ENCODE measurements at regions not wholly inside any gene's neighbourhood (a gene's known extent, or its start where the extent isn't known, plus 50 kb on each side); places are given as distances from the start of the nearest gene placed in this dataset.

DNA sequence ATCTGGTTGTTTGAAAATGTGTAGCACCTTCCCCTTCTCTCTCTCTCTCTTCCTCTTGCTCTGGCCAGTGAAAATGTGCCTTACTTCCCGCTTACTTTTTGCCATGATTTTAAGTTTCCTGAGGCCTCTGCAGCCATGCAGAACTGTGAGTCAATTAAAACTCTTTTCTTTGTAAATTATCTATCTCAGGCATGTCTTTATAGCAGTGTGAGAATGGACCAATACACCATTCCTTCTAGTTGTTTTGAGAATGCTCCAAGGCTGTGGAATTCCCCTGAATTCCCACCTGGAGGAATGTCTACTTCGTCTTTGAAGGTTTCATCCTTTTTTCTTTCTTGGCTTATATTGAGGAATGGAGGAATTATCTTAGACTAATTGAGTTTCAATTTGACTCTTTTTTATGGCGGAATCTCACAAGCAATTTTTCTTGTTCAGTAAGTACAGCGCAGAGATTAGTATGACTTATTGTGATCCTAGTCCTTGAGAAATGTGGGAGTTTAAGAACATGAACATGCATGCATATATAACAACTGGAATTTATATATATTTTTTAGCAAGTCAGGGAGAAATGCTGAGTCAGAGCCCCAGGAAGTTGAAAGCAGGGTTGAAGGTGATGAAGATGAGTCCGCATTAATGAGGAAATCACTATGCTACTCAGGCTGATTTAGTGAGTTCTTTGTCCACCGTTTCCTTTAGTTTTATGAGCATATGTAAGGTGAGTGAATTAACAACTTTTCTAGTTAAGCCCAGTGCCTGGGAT is 488.1 kb upstream of the ADAMTS16 start:
- Histone ChIP-seq H3K27me3 (replicated peaks; ENCODE audit: control insufficient read depth, insufficient read depth, low read length) (peaks cover 8% of the 10 kb centered on the region), H3K9me3 (ENCODE audit: control insufficient read depth, low read length) (no peaks in the 10 kb centered on the region), H3K9ac (ENCODE audit: low read length) (no peak overlapping the region), H3K36me3 (ENCODE audit: control insufficient read depth, insufficient read depth, low read length, severe bottlenecking) (no peaks in the 10 kb centered on the region), H3K4me1 (ENCODE audit: control insufficient read depth, insufficient read depth, low read length) (no peaks in the 10 kb centered on the region), H3K4me3 (ENCODE audit: low read length) (no peak overlapping the region)
- no peak for DNase-seq (ENCODE audit: low read depth)

DNA sequence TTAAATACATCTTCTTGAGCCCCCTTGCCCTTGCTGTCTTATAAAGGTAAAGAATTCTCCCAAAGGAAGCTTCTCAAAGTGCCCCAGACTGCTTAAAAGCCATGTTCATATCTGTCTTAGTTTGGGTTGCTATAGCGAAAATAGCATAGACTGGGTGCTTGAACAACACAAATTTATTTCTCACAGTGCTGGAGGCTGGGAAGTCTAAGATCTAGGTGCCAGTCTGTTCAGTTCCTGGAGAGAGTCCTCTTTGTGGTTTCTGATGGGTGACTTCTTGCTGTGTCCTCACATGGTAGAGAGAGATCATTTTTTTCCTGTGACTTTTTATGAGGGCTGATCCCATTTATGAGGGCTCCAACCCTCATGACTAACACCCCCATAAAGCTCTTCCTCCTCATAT is 486.7 kb upstream of the ADAMTS16 start:
- Histone ChIP-seq H3K9ac (ENCODE audit: low read length) (no peak overlapping the region), H3K4me3 (ENCODE audit: low read length) (no peak overlapping the region), H3K4me1 (ENCODE audit: control insufficient read depth, insufficient read depth, low read length) (no peaks in the 10 kb centered on the region), H3K36me3 (ENCODE audit: control insufficient read depth, insufficient read depth, low read length, severe bottlenecking) (no peaks in the 10 kb centered on the region), H3K9me3 (ENCODE audit: control insufficient read depth, low read length) (no peaks in the 10 kb centered on the region), H3K27me3 (replicated peaks; ENCODE audit: control insufficient read depth, insufficient read depth, low read length) (peaks cover 8% of the 10 kb centered on the region)
- no peak for DNase-seq (ENCODE audit: low read depth)

DNA sequence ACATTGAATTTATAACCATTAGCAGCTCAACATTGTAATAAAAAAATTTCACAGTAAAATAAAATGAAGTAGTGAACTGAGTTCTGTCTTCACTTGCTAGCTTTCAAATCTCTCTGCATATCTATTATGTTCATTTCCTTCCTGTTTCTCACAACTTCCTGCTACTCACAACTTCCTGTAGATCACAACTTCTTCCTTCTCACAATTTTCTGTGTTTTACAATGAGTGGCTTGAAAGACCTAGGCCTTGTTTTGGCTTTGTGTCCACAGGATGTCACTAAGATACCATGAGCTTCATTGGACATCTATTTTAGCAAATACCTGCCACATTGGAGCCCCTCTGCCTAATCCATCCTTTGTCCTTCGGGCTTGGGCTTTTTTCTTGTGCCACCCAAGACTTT is 480.3 kb upstream of the ADAMTS16 start:
- Histone ChIP-seq H3K36me3 (ENCODE audit: control insufficient read depth, insufficient read depth, low read length, severe bottlenecking) (no peaks in the 10 kb centered on the region), H3K4me3 (ENCODE audit: low read length) (no peak overlapping the region), H3K9me3 (ENCODE audit: control insufficient read depth, low read length) (no peaks in the 10 kb centered on the region), H3K4me1 (ENCODE audit: control insufficient read depth, insufficient read depth, low read length) (no peaks in the 10 kb centered on the region), H3K27me3 (replicated peaks; ENCODE audit: control insufficient read depth, insufficient read depth, low read length) (no peaks in the 10 kb centered on the region), H3K9ac (ENCODE audit: low read length) (no peak overlapping the region)
- DNase-seq (ENCODE audit: low read depth): no peak

DNA sequence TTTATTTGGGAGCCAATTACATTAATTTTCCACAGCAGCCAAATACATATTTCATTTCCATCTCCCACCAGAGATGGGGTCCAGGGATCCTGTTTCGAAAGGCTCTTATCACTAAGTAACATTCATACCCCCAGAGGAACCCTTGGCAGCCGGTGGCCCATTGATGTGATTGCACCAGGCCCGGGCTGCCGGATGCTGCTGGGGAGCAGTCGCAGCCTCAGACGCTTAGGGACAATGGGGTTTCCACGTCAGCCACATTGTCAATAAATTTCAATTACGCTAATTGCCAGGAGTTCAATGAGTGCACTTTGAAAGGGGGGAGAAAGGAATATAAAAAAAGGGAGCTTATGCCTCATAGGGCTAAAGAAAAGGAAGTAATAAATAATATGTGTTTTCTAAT is 478.8 kb upstream of the ADAMTS16 start:
- H3K4me1 ChIP-seq (ENCODE audit: control insufficient read depth, insufficient read depth, low read length): no peaks in the 10 kb centered on the region
- no peak overlapping the region for H3K9ac ChIP-seq (ENCODE audit: low read length)
- DNase-seq (ENCODE audit: low read depth): no peak

DNA sequence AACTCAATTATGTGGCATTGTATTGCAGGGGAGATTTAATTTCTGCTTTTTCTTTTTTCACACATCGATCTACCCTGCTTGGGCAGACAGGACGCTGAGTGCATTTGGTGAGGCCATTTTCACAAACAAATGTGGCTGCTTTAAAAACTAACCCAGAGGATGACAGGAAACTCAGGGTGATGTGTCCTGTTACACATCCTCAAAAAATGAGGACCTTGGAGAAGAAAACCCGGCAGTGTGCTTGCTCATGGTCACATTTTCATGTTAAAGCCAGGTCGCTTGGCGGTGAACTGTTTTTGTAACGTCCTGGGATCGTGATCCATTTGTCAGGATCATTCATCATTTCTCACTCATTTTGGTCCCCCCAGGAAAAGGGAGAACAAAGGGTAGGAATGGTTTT is 478.3 kb upstream of the ADAMTS16 start:
- Histone ChIP-seq H3K4me3 (ENCODE audit: low read length) (no peak overlapping the region), H3K36me3 (ENCODE audit: control insufficient read depth, insufficient read depth, low read length, severe bottlenecking) (no peaks in the 10 kb centered on the region), H3K9me3 (ENCODE audit: control insufficient read depth, low read length) (no peaks in the 10 kb centered on the region), H3K9ac (ENCODE audit: low read length) (no peak overlapping the region), H3K4me1 (ENCODE audit: control insufficient read depth, insufficient read depth, low read length) (no peaks in the 10 kb centered on the region), H3K27me3 (replicated peaks; ENCODE audit: control insufficient read depth, insufficient read depth, low read length) (no peaks in the 10 kb centered on the region)
- no peak for DNase-seq (ENCODE audit: low read depth)

More for the DNA sequence above, 478.8 kb upstream of the ADAMTS16 start:
- H3K27me3 ChIP-seq (replicated peaks; ENCODE audit: control insufficient read depth, insufficient read depth, low read length): no peaks in the 10 kb centered on the region
- H3K4me3 ChIP-seq (ENCODE audit: low read length): no peak overlapping the region
- no peaks in the 10 kb centered on the region for H3K9me3 ChIP-seq (ENCODE audit: control insufficient read depth, low read length)
- no peaks in the 10 kb centered on the region for H3K36me3 ChIP-seq (ENCODE audit: control insufficient read depth, insufficient read depth, low read length, severe bottlenecking)

DNA sequence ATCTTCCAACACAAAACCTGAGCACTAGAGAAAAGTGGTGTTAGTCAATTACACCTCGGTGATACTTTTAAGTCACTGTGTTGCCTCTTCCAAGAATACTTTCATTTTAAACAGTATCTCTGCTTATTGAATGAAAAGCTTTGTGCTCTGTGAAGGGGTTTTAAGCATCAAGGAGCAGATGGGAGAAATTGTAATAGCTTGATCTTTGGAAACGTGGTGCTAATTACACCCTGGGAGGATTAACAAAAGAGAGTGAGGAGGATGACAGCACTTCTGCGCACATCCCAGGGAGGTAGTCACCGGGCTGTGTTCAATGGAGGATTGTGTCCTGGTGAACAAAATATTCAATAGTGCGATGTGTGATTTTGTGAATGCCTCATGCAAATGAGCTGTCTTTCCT is 477.4 kb upstream of the ADAMTS16 start:
- Histone ChIP-seq H3K9me3 (ENCODE audit: control insufficient read depth, low read length) (no peaks in the 10 kb centered on the region), H3K4me3 (ENCODE audit: low read length) (no peak overlapping the region), H3K9ac (ENCODE audit: low read length) (no peak overlapping the region), H3K36me3 (ENCODE audit: control insufficient read depth, insufficient read depth, low read length, severe bottlenecking) (no peaks in the 10 kb centered on the region), H3K4me1 (ENCODE audit: control insufficient read depth, insufficient read depth, low read length) (no peaks in the 10 kb centered on the region), H3K27me3 (replicated peaks; ENCODE audit: control insufficient read depth, insufficient read depth, low read length) (no peaks in the 10 kb centered on the region)
- no peak for DNase-seq (ENCODE audit: low read depth)

DNA sequence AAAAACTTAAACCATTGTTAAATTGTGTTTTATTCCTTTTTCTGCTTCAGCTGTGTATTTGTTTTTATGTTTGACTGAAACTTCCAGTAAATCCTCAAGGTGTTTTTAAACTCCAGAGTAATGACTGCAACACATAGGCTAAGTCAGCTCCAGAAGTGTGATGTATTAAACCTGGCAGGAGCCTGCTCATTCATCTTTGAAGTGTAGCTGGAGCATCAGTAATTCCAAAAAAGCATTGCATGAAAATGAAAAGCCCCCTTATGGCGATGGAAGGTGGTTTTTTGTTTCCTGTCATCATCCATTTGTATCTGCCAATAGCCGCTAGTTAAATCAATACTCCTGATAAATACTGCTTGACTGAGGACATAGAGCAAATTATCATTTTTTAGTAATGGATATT is 474.2 kb upstream of the ADAMTS16 start:
- Histone ChIP-seq H3K4me3 (ENCODE audit: low read length) (no peak overlapping the region), H3K4me1 (ENCODE audit: control insufficient read depth, insufficient read depth, low read length) (peaks cover 6% of the 10 kb centered on the region), H3K36me3 (ENCODE audit: control insufficient read depth, insufficient read depth, low read length, severe bottlenecking) (no peaks in the 10 kb centered on the region), H3K9me3 (ENCODE audit: control insufficient read depth, low read length) (no peaks in the 10 kb centered on the region), H3K9ac (ENCODE audit: low read length) (no peak overlapping the region), H3K27me3 (replicated peaks; ENCODE audit: control insufficient read depth, insufficient read depth, low read length) (no peaks in the 10 kb centered on the region)
- DNase-seq (ENCODE audit: low read depth): no peak

DNA sequence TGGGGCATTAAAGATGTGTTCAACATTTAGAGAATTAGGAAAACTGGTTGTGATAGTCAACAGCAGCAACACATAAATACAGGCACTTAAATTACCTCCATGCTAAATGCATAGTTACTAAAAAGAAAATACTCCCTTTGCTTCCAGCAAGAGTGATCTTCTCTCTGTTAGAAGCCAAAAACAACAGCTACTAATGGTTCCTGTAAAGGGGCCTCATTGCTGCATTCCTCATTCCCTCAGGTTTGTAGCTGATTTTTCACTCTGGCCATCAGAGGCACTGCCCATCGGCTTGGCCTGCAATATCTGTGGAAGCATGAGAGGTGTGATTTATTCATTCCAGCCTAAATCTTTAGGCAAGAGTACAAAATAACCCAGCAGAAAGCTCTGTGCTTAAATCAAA is 466.0 kb upstream of the ADAMTS16 start:
- Histone ChIP-seq H3K36me3 (ENCODE audit: control insufficient read depth, insufficient read depth, low read length, severe bottlenecking) (no peaks in the 10 kb centered on the region), H3K27me3 (replicated peaks; ENCODE audit: control insufficient read depth, insufficient read depth, low read length) (no peaks in the 10 kb centered on the region), H3K4me3 (ENCODE audit: low read length) (no peak overlapping the region), H3K9me3 (ENCODE audit: control insufficient read depth, low read length) (no peaks in the 10 kb centered on the region), H3K9ac (ENCODE audit: low read length) (no peak overlapping the region), H3K4me1 (ENCODE audit: control insufficient read depth, insufficient read depth, low read length) (no peaks in the 10 kb centered on the region)
- no peak for DNase-seq (ENCODE audit: low read depth)

DNA sequence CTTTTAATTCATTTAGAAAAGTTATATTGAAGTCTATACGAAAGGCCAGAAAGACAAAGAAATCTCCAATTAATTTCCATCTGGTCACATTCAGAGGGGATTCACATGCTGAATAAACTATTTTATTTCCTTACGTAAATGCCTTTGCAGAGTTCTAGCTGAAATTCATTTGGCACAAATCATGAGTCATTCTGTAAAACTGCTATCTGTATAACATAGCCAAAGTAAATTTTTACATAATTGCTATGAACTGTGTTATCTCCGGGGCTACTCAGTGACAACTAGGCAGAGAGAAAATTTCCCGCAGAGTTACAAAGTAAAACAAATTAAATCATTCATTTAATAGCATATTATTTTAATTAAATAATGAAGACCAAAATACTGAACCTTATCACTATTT is 463.2 kb upstream of the ADAMTS16 start:
- no peak overlapping the region for H3K4me3 ChIP-seq (ENCODE audit: low read length)
- DNase-seq (ENCODE audit: low read depth): no peak
- H3K4me1 ChIP-seq (ENCODE audit: control insufficient read depth, insufficient read depth, low read length): no peaks in the 10 kb centered on the region
- H3K9me3 ChIP-seq (ENCODE audit: control insufficient read depth, low read length): peaks cover 9% of the 10 kb centered on the region
- H3K36me3 ChIP-seq (ENCODE audit: control insufficient read depth, insufficient read depth, low read length, severe bottlenecking): no peaks in the 10 kb centered on the region
- no peak overlapping the region for H3K9ac ChIP-seq (ENCODE audit: low read length)
- H3K27me3 ChIP-seq (replicated peaks; ENCODE audit: control insufficient read depth, insufficient read depth, low read length): no peaks in the 10 kb centered on the region

DNA sequence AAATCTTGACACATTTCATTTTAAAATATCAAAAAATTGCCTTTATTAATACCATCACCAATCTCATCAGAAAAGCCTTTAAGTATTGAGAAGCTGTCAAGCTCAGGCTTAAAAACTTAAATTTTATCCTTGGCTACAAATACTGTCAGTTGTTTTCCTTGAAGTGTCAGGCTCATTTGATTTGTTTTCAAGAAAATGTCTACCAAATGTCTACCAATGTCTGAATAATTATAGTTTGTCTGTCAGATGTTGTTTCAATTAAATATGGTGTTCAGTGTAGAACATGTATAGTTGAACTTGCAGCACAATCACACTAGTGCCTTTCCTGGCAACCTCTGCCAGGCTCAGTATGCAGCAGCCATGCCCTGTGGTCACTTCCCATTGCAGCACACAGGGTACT is 455.2 kb upstream of the ADAMTS16 start:
- Histone ChIP-seq H3K4me3 (ENCODE audit: low read length) (no peak overlapping the region), H3K36me3 (ENCODE audit: control insufficient read depth, insufficient read depth, low read length, severe bottlenecking) (no peaks in the 10 kb centered on the region), H3K4me1 (ENCODE audit: control insufficient read depth, insufficient read depth, low read length) (no peaks in the 10 kb centered on the region), H3K9me3 (ENCODE audit: control insufficient read depth, low read length) (peaks cover 25% of the 10 kb centered on the region), H3K27me3 (replicated peaks; ENCODE audit: control insufficient read depth, insufficient read depth, low read length) (no peaks in the 10 kb centered on the region), H3K9ac (ENCODE audit: low read length) (no peak overlapping the region)
- DNase-seq (ENCODE audit: low read depth): no peak

DNA sequence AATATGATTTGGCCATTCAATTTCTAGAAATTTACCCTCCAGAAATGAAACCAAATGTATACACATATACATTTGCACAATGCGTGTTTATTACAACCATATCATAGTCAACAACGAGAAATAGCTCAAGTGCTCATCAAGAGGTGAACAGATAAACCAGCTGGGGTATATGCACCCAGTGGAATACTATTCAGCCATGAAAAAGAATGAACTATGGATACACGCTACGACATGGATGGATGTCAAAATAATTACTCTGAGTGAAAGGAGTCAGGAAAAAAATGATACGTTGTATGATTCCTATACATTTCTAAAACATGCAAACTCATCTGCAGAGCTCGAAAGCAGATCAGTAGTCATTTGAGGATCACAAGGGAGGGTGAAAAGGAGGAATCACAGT is 441.5 kb upstream of the ADAMTS16 start:
- Histone ChIP-seq H3K27me3 (replicated peaks; ENCODE audit: control insufficient read depth, insufficient read depth, low read length) (peaks cover 7% of the 10 kb centered on the region), H3K4me3 (ENCODE audit: low read length) (no peak overlapping the region), H3K9ac (ENCODE audit: low read length) (no peak overlapping the region), H3K4me1 (ENCODE audit: control insufficient read depth, insufficient read depth, low read length) (peaks cover 13% of the 10 kb centered on the region), H3K36me3 (ENCODE audit: control insufficient read depth, insufficient read depth, low read length, severe bottlenecking) (no peaks in the 10 kb centered on the region), H3K9me3 (ENCODE audit: control insufficient read depth, low read length) (no peaks in the 10 kb centered on the region)
- DNase-seq (ENCODE audit: low read depth): no peak

DNA sequence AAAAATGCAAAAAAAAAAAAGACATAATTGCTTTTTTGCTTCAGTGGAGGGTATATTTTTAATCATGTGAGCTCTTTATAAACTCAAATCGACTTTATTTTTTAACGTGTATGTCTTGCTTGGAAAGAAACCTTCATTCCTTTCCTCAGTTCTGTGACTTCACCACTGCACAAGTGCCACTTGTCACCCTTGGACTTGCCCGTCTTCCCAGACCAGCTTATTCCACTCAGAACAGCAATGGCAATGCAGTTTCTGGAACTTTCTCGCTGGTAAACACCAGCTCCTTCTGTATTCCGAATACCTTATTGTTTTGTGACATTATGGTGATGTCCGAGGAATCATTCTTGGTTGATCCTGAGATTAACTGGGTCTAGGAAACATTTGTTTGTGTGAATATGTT is 440.5 kb upstream of the ADAMTS16 start:
- Histone ChIP-seq H3K27me3 (replicated peaks; ENCODE audit: control insufficient read depth, insufficient read depth, low read length) (peaks cover 7% of the 10 kb centered on the region), H3K4me3 (ENCODE audit: low read length) (no peak overlapping the region), H3K4me1 (ENCODE audit: control insufficient read depth, insufficient read depth, low read length) (peaks cover 13% of the 10 kb centered on the region), H3K9ac (ENCODE audit: low read length) (no peak overlapping the region), H3K9me3 (ENCODE audit: control insufficient read depth, low read length) (no peaks in the 10 kb centered on the region), H3K36me3 (ENCODE audit: control insufficient read depth, insufficient read depth, low read length, severe bottlenecking) (no peaks in the 10 kb centered on the region)
- no peak for DNase-seq (ENCODE audit: low read depth)

All from adipocyte (in vitro differentiated cells).